HEK293 (cell line): ENCODE measurements at regions not wholly inside any gene's neighbourhood (a gene's known extent, or its start where the extent isn't known, plus 50 kb on each side); places are given as distances from the start of the nearest gene placed in this dataset.

Experiments
- CTCF ChIA-PET: fragments of 350-600 bp; formaldehyde crosslinking; extraction: SDS; loops from one replicate; lab custom pipeline; 2021; ENCODE audit warnings: antibody characterized with exemption; lab: Yijun Ruan, JAX
- POLR2A ChIA-PET: fragments of 300-600 bp; formaldehyde crosslinking; extraction: SDS; loops from one replicate; lab custom pipeline; 2020; ENCODE audit warnings: antibody characterized with exemption, inconsistent platforms; lab: Yijun Ruan, JAX
- H3K27ac ChIP-seq: fragments of 200-500 bp; sonication (Bioruptor generic); 2 replicates; pipeline ENCODE4 v1.5.1; 2014; ENCODE audit warnings: low read depth, low read length, control low read depth, inconsistent platforms; ENCODE audit errors: extremely low read depth
- H3K36me3 ChIP-seq, 2 experiments: fragments of 200-500 bp in 1 of 2; sonication (Bioruptor generic) in 1 of 2; 1 replicate in 1 of 2; 2 replicates in 1 of 2; pipeline ENCODE4 v1.5.1; 2014 to 2017; ENCODE audit warnings: inconsistent platforms in 2 of 2, low read length in 2 of 2; ENCODE audit not compliant: control insufficient read depth in 2 of 2, insufficient read depth in 1 of 2
- H3K4me1 ChIP-seq: fragments of 200-500 bp; sonication (Bioruptor generic); 2 replicates; pipeline ENCODE4 v1.5.1; 2014; ENCODE audit warnings: mild to moderate bottlenecking, low read length, inconsistent platforms; ENCODE audit not compliant: control insufficient read depth, insufficient read depth
- H3K4me3 ChIP-seq: 2 replicates; pipeline ENCODE4 v1.5.1; 2011; ENCODE audit warnings: low read depth, mild to moderate bottlenecking, control low read depth, low read length, moderate library complexity
- H3K9me3 ChIP-seq: fragments of 200-500 bp; sonication (Bioruptor generic); 2 replicates; pipeline ENCODE4 v1.5.1; 2014; ENCODE audit warnings: low read depth, low read length, inconsistent platforms; ENCODE audit not compliant: control insufficient read depth, insufficient read depth
- WT1 ChIP-seq: fragments of 450-650 bp; formaldehyde crosslinking; IDR thresholded peaks from 2 replicates; pipeline ENCODE4 v1.5.1; 2016; ENCODE audit warnings: missing biosample characterization, missing genetic modification characterization
- ZNF112 ChIP-seq: fragments of 450-650 bp; formaldehyde crosslinking; IDR thresholded peaks from 2 replicates; pipeline ENCODE4 v1.5.0; 2017; ENCODE audit warnings: missing biosample characterization, missing genetic modification characterization
- ZNF280C ChIP-seq: fragments of 450-650 bp; formaldehyde crosslinking; IDR thresholded peaks from 2 replicates; pipeline ENCODE4 v1.5.1; 2016; ENCODE audit warnings: missing biosample characterization, missing genetic modification characterization
- ZNF292 ChIP-seq: fragments of 450-650 bp; formaldehyde crosslinking; IDR thresholded peaks from 2 replicates; pipeline ENCODE4 v1.5.1; 2016; ENCODE audit warnings: low read depth, missing biosample characterization, missing genetic modification characterization, borderline replicate concordance
- ZNF302 ChIP-seq: fragments of 450-650 bp; formaldehyde crosslinking; IDR thresholded peaks from 2 replicates; pipeline ENCODE4 v1.5.1; 2016; ENCODE audit warnings: missing biosample characterization, missing genetic modification characterization, low read depth
- ZNF404 ChIP-seq: fragments of 450-650 bp; formaldehyde crosslinking; IDR thresholded peaks from 2 replicates; pipeline ENCODE4 v1.5.1; 2017; ENCODE audit warnings: missing biosample characterization, missing genetic modification characterization
- ZNF449 ChIP-seq: fragments of 450-650 bp; formaldehyde crosslinking; IDR thresholded peaks from 2 replicates; pipeline ENCODE4 v1.5.1; 2017; ENCODE audit warnings: missing biosample characterization, mild to moderate bottlenecking, missing genetic modification characterization, moderate library complexity
- ZNF48 ChIP-seq: fragments of 450-650 bp; formaldehyde crosslinking; IDR thresholded peaks from 2 replicates; pipeline ENCODE4 v1.5.1; 2016; ENCODE audit warnings: missing biosample characterization, missing genetic modification characterization
- ZNF621 ChIP-seq: fragments of 450-650 bp; formaldehyde crosslinking; IDR thresholded peaks from 2 replicates; pipeline ENCODE4 v1.5.1; 2017; ENCODE audit warnings: missing biosample characterization, missing genetic modification characterization
- ZNF707 ChIP-seq: fragments of 450-650 bp; formaldehyde crosslinking; IDR thresholded peaks from 2 replicates; pipeline ENCODE4 v1.5.1; 2016; ENCODE audit warnings: missing biosample characterization, missing genetic modification characterization
- ZNF785 ChIP-seq: fragments of 450-650 bp; formaldehyde crosslinking; IDR thresholded peaks from 2 replicates; pipeline ENCODE4 v1.5.1; 2016; ENCODE audit warnings: missing biosample characterization, missing genetic modification characterization
- TF ChIP-seq, protein P1 (sequence below): fragments of 450-650 bp; formaldehyde crosslinking; IDR thresholded peaks from 2 replicates; pipeline ENCODE4 v1.5.1; 2016; ENCODE audit warnings: missing biosample characterization, missing genetic modification characterization
- TF ChIP-seq, protein P2 (sequence below): IDR thresholded peaks from 2 replicates; pipeline ENCODE4 v1.6.1; 2011; ENCODE audit warnings: mild to moderate bottlenecking, low read depth, low read length, borderline replicate concordance
- TF ChIP-seq, protein P3 (sequence below): fragments of 450-650 bp; formaldehyde crosslinking; IDR thresholded peaks from 2 replicates; pipeline ENCODE4 v1.5.1; 2017; ENCODE audit warnings: missing biosample characterization, missing genetic modification characterization
- TF ChIP-seq, protein P4 (sequence below): fragments of 450-650 bp; formaldehyde crosslinking; optimal IDR thresholded peaks from 2 replicates; pipeline ENCODE3; 2016; ENCODE audit warnings: missing biosample characterization, mild to moderate bottlenecking, missing genetic modification characterization

DNA sequence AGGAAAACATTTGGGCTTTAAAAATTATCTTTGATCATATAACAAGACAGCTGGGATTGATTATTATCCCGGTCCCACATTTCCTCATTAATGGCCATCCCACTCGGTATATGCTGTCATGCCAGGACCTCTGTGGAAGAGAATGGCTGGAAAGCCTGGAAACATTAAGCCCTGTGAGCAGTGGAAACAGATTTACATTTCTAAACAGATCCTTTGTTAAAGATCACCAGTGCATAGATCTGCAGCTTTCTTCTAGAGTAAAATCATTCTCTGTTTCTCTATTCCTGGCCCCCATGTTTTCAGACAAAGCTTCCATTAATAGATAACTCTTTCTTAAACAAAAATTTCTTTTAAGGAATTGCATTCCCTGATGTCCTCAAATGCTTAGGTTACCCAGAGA, 152.2 kb downstream of the CAVIN4 start (continued):
- TF ChIP-seq ZNF48 (no peak), ZNF302 (tag by site-specific recombination) (no peak), ZNF785 (no peak)
- TF ChIP-seq, protein P1, sequence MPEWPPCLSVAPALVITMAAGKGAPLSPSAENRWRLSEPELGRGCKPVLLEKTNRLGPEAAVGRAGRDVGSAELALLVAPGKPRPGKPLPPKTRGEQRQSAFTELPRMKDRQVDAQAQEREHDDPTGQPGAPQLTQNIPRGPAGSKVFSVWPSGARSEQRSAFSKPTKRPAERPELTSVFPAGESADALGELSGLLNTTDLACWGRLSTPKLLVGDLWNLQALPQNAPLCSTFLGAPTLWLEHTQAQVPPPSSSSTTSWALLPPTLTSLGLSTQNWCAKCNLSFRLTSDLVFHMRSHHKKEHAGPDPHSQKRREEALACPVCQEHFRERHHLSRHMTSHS (tag by site-specific recombination), result no peak
- TF ChIP-seq, protein P2, sequence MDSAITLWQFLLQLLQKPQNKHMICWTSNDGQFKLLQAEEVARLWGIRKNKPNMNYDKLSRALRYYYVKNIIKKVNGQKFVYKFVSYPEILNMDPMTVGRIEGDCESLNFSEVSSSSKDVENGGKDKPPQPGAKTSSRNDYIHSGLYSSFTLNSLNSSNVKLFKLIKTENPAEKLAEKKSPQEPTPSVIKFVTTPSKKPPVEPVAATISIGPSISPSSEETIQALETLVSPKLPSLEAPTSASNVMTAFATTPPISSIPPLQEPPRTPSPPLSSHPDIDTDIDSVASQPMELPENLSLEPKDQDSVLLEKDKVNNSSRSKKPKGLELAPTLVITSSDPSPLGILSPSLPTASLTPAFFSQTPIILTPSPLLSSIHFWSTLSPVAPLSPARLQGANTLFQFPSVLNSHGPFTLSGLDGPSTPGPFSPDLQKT, result no peak
- TF ChIP-seq, protein P3, sequence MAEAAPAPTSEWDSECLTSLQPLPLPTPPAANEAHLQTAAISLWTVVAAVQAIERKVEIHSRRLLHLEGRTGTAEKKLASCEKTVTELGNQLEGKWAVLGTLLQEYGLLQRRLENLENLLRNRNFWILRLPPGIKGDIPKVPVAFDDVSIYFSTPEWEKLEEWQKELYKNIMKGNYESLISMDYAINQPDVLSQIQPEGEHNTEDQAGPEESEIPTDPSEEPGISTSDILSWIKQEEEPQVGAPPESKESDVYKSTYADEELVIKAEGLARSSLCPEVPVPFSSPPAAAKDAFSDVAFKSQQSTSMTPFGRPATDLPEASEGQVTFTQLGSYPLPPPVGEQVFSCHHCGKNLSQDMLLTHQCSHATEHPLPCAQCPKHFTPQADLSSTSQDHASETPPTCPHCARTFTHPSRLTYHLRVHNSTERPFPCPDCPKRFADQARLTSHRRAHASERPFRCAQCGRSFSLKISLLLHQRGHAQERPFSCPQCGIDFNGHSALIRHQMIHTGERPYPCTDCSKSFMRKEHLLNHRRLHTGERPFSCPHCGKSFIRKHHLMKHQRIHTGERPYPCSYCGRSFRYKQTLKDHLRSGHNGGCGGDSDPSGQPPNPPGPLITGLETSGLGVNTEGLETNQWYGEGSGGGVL (tag by site-specific recombination), result no peak
- TF ChIP-seq, protein P4, sequence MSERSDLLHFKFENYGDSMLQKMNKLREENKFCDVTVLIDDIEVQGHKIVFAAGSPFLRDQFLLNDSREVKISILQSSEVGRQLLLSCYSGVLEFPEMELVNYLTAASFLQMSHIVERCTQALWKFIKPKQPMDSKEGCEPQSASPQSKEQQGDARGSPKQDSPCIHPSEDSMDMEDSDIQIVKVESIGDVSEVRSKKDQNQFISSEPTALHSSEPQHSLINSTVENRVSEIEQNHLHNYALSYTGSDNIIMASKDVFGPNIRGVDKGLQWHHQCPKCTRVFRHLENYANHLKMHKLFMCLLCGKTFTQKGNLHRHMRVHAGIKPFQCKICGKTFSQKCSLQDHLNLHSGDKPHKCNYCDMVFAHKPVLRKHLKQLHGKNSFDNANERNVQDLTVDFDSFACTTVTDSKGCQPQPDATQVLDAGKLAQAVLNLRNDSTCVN (tag by site-specific recombination), result no peak
- TF ChIP-seq, all 188 proteins: peak for 0

DNA sequence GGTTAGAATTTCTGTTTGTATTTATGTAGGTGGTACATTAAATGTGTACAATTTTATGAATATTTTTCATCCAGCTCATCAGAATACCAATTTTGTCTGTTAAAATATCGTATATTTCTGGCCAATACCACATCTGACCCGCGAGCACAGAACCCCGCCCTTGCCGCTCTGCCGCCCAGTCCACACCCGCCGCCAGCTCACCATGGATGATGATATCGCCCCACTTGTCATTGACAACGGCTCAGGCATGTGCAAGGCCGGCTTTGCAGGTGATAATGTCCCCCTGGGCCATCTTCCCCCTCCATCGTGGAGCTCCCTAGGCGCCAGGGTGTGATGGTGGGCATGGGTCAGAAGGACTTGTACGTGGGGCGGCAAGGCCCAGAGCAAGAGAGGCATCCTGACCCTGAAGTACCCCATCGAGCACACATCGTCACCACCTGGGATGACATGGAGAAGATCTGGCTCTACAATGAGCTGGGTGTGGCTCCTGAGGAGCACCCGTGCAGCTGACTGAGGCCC, 153.2 kb downstream of the CAVIN4 start:
- Histone ChIP-seq H3K4me3 (no peak overlapping the region), H3K4me1 (no peaks in the 10 kb centered on the region), H3K36me3 (no peaks in the 10 kb centered on the region), H3K27ac (no peak overlapping the region), H3K9me3 (no peaks in the 10 kb centered on the region)
- ChIA-PET CTCF (interaction anchor here (0.7 to 0.9 kb wide), 2 partner anchors 17 to 504 kb away, joined by 3 read pairs; no protein-coding TSS in a partner anchor), POLR2A (no interaction called here)
- TF ChIP-seq ZNF449 (no peak), ZNF280C (tag by site-specific recombination) (no peak), ZNF112 (no peak), ZNF404 (tag by site-specific recombination) (no peak), ZNF48 (no peak)

DNA sequence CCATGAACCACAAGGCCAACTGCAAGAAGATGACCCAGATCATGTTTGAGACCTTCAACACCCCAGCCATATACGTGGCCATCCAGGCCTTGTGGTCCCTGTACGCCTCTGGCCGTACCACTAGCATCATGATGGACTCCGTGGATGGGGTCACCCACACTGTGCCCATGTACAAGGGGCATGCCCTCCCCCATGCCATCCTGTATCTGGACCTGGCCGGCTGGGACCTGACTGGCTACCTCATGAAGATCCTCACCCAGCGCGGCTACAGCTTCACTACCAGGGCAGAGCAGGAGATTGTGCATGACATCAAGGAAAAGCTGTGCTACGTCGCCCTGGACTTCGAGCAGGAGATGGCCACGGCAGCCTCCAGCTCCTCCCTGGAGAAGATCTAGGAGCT, 153.7 kb downstream of the CAVIN4 start:
- POLR2A ChIA-PET, result no interaction called here
- no peak overlapping the region for H3K4me3 ChIP-seq
- no peaks in the 10 kb centered on the region for H3K4me1 ChIP-seq
- CTCF ChIA-PET, result interaction anchor here (0.7 to 0.9 kb wide), 2 partner anchors 17 to 504 kb away, joined by 3 read pairs; no protein-coding TSS in a partner anchor
- TF ChIP-seq WT1 (no peak), ZNF292 (no peak), ZNF707 (no peak), ZNF621 (no peak)
- H3K27ac ChIP-seq, result no peak overlapping the region
- H3K36me3 ChIP-seq, result no peaks in the 10 kb centered on the region
- H3K9me3 ChIP-seq, result no peaks in the 10 kb centered on the region
